Body of pancreas (tissue), 4 donors: ENCODE measurements at regions not wholly inside any gene's neighbourhood (a gene's known extent, or its start where the extent isn't known, plus 50 kb on each side); places are given as distances from the start of the nearest gene placed in this dataset.

Experiments used
- CTCF ChIP-seq, 7 experiments: fragments of 450-650 bp in 4 of 7; fragments of 200-600 bp in 3 of 7; sonication (generic) in 3 of 7; IDR thresholded peaks; one replicate each; pipeline ENCODE4 v1.5.1; 2016 to 2019; ENCODE audit warnings: antibody characterized with exemption in 7 of 7
- POLR2A ChIP-seq, 3 donors: fragments of 450-650 bp; IDR thresholded peaks; one replicate each; pipeline ENCODE4 v1.6.1; 2016; ENCODE audit warnings: antibody characterized with exemption in 3 of 3, mild to moderate bottlenecking in 2 of 3

- TF ChIP-seq CTCF (IDR thresholded peaks at IDR 0.05) (no peak), POLR2A (IDR thresholded peaks at IDR 0.05) (no peak)
These were observed 760.8 kb upstream of the ARPP21 start for GRCh38 chr3:34878488-34878887.
